Neuronal stem cell (in vitro differentiated cells): ENCODE measurements at regions not wholly inside any gene's neighbourhood (a gene's known extent, or its start where the extent isn't known, plus 50 kb on each side); places are given as distances from the start of the nearest gene placed in this dataset.
A peak's percentile ranks its signal among the peaks of the same experiment; 100 is the strongest.

Source experiments
- DNase-seq: peaks from one replicate; pipeline ENCODE4 v3.0.0-alpha.2; 2013; ENCODE audit warnings: low spot score
- H2AFZ ChIP-seq: one replicate; pipeline ENCODE4 v1.6.1; 2013; ENCODE audit warnings: mild to moderate bottlenecking, low read length, inconsistent platforms
- H2AK5ac ChIP-seq: 2 replicates; pipeline ENCODE4 v1.6.1; 2013; ENCODE audit warnings: low read depth, mild to moderate bottlenecking, inconsistent platforms, low read length, moderate library complexity, mixed read lengths
- H2BK120ac ChIP-seq: 2 replicates; pipeline ENCODE4 v1.6.1; 2013; ENCODE audit warnings: low read depth, mild to moderate bottlenecking, inconsistent platforms, low read length, moderate library complexity, mixed read lengths
- H2BK12ac ChIP-seq: one replicate; pipeline ENCODE4 v1.6.1; 2013; ENCODE audit warnings: low read length, inconsistent platforms
- H2BK15ac ChIP-seq: 2 replicates; pipeline ENCODE4 v1.6.1; 2013; ENCODE audit warnings: mild to moderate bottlenecking, low read length, inconsistent platforms, mixed read lengths
- H2BK5ac ChIP-seq: one replicate; pipeline ENCODE4 v1.6.1; 2013; ENCODE audit warnings: inconsistent platforms, mild to moderate bottlenecking, low read length, moderate library complexity
- H3K14ac ChIP-seq: one replicate; pipeline ENCODE4 v1.6.1; 2013; ENCODE audit warnings: low read length, inconsistent platforms
- H3K18ac ChIP-seq: 2 replicates; pipeline ENCODE4 v1.6.1; 2013; ENCODE audit warnings: low read length, inconsistent platforms
- H3K23ac ChIP-seq: 2 replicates; pipeline ENCODE4 v1.6.1; 2013; ENCODE audit warnings: low read depth, mild to moderate bottlenecking, mixed read lengths, low read length, inconsistent platforms; ENCODE audit not compliant: poor library complexity
- H3K27ac ChIP-seq: replicated peaks from 3 replicates; pipeline ENCODE4 v1.5.1; 2013; ENCODE audit warnings: low read length, inconsistent platforms
- H3K27me3 ChIP-seq, 3 experiments: 2 replicates each; pipeline ENCODE4 v1.6.1; 2013; ENCODE audit warnings: low read length in 3 of 3, mild to moderate bottlenecking in 2 of 3, inconsistent platforms in 1 of 3, low read depth in 1 of 3, mixed read lengths in 1 of 3, moderate library complexity in 1 of 3; ENCODE audit not compliant: control insufficient read depth in 3 of 3, insufficient read depth in 3 of 3
- H3K36me3 ChIP-seq, 2 donors: replicated peaks in 1 of 2; 2 replicates each; pipeline ENCODE4 v1.6.1; 2013; ENCODE audit warnings: low read length in 2 of 2; ENCODE audit not compliant: control insufficient read depth in 2 of 2, insufficient read depth in 2 of 2
- H3K4ac ChIP-seq: 2 replicates; pipeline ENCODE4 v1.6.1; 2013; ENCODE audit warnings: inconsistent platforms, mild to moderate bottlenecking, low read length, moderate library complexity
- H3K4me1 ChIP-seq, 2 donors: 1 replicate in 1 of 2; 2 replicates in 1 of 2; pipeline ENCODE4 v1.6.1; 2013; ENCODE audit warnings: low read length in 2 of 2, low read depth in 1 of 2; ENCODE audit not compliant: control insufficient read depth in 2 of 2, insufficient read depth in 1 of 2
- H3K4me2 ChIP-seq: one replicate; pipeline ENCODE4 v1.6.1; 2013; ENCODE audit warnings: mild to moderate bottlenecking, low read length, inconsistent platforms; ENCODE audit not compliant: insufficient read depth, poor library complexity, severe bottlenecking
- H3K4me3 ChIP-seq, 2 donors: 2 replicates each; pipeline ENCODE4 v1.5.1; 2013; ENCODE audit warnings: low read length in 2 of 2, mild to moderate bottlenecking in 2 of 2, inconsistent platforms in 1 of 2, moderate library complexity in 1 of 2
- H3K79me1 ChIP-seq: one replicate; pipeline ENCODE4 v1.6.1; 2013; ENCODE audit warnings: low read depth, mild to moderate bottlenecking, inconsistent platforms, low read length, moderate library complexity
- H3K9ac ChIP-seq: one replicate; pipeline ENCODE4 v1.6.1; 2013; ENCODE audit warnings: mild to moderate bottlenecking, low read depth, low read length, inconsistent platforms; ENCODE audit not compliant: poor library complexity
- H3K9me3 ChIP-seq, 2 donors: replicated peaks in 1 of 2; 2 replicates each; pipeline versions ENCODE3 to v1.6.1; 2013; ENCODE audit warnings: low read length in 2 of 2, mild to moderate bottlenecking in 2 of 2, inconsistent platforms in 1 of 2, low read depth in 1 of 2, mixed read lengths in 1 of 2, moderate library complexity in 1 of 2; ENCODE audit not compliant: control insufficient read depth in 2 of 2, insufficient read depth in 1 of 2
- H4K8ac ChIP-seq: one replicate; pipeline ENCODE4 v1.6.1; 2013; ENCODE audit warnings: low read depth, mild to moderate bottlenecking, inconsistent platforms, low read length, moderate library complexity
- H4K91ac ChIP-seq: one replicate; pipeline ENCODE4 v1.6.1; 2013; ENCODE audit warnings: low read length, low read depth, mild to moderate bottlenecking, inconsistent platforms; ENCODE audit not compliant: poor library complexity
- whole genome bisulfite sequencing, 2 donors: extraction: QIAGEN DNeasy Blood & Tissue Kit; methylation state at CpG; one replicate each; pipeline ENCODE4 v1.1.7; 2013; ENCODE audit warnings: missing lambda C conversion rate in 2 of 2, mixed read lengths in 1 of 2; ENCODE audit not compliant: insufficient read length in 2 of 2, insufficient replicate concordance in 1 of 2; ENCODE audit errors: extremely low coverage in 2 of 2; 5-methylcytosine and 5-hydroxymethylcytosine counted together

DNA sequence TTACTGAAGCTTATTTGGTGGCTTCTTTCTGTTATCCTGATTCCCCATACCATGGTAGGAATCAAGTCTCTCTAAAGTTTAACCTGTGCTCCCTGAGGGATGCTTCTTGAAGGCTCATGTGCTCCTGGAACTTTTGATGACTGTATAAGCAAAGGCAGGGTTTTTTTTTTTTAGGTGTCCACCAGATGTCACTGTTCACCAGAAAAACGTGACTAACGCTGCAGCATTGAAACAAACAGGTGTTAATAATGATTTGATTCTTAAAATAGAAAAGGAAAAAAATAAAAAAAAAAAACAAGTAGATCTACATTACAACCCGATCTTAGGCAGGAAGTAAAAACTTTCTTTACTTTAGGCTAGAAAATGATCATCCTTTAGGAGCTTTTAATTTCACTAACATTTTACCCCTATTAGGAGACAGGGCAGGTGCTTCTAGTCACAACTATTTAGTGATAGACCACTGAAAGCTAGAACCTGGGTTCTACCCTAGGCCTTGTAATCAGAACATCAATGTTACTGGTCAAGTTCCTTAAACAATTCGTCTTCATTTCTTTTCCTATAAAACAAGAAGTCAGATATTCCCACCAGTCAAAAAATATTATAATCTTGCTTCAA is 223.0 kb downstream of the PLA2G4A start:
- Histone ChIP-seq H2BK120ac (no peak overlapping the region), H2AK5ac (no peak overlapping the region), H3K9ac (no peak overlapping the region), H3K18ac (no peak overlapping the region), H3K79me1 (no peaks in the 10 kb centered on the region), H3K4me3 (no peak overlapping the region), H3K23ac (no peak overlapping the region), H3K4ac (no peak overlapping the region), H3K27ac (no peak overlapping the region), H3K4me2 (no peak overlapping the region), H4K8ac (no peak overlapping the region), H3K36me3 (no peaks in the 10 kb centered on the region), H3K9me3 (no peaks in the 10 kb centered on the region), H3K14ac (no peak overlapping the region), H2BK5ac (no peak overlapping the region), H4K91ac (no peak overlapping the region), H2BK15ac (no peak overlapping the region), H3K27me3 (no peaks in the 10 kb centered on the region), H2BK12ac (no peak overlapping the region), H3K4me1 (peaks cover 0 to 2% of the 10 kb centered on the region in 2 donors), H2AFZ (no peak overlapping the region)
- peak; percentile 42 for DNase-seq
- WGBS, 2 donors, result no CpG with 5 or more reads among the region's 4 CpGs

- Histone ChIP-seq H3K18ac (no peak overlapping the region), H2BK5ac (no peak overlapping the region), H3K14ac (no peak overlapping the region), H3K4me1 (no peaks in the 10 kb centered on the region), H3K4me2 (no peak overlapping the region), H3K36me3 (no peaks in the 10 kb centered on the region), H2AK5ac (no peak overlapping the region), H2BK12ac (no peak overlapping the region), H2BK15ac (no peak overlapping the region), H3K27me3 (no peaks in the 10 kb centered on the region), H3K4ac (no peak overlapping the region), H4K91ac (no peak overlapping the region), H3K79me1 (no peaks in the 10 kb centered on the region), H3K23ac (no peak overlapping the region), H3K27ac (no peak overlapping the region), H3K4me3 (no peak overlapping the region), H3K9ac (no peak overlapping the region), H2AFZ (no peak overlapping the region), H4K8ac (no peak overlapping the region), H2BK120ac (no peak overlapping the region), H3K9me3 (no peaks in the 10 kb centered on the region)
- WGBS, 2 donors, result no CpG with 5 or more reads among the region's 4 CpGs
- DNase-seq, result no peak
These were observed 225.1 kb downstream of the PLA2G4A start for GRCh38 chr1:187053876-187054275.

- H3K23ac ChIP-seq, result no peak overlapping the region
- H3K4ac ChIP-seq, result no peak overlapping the region
- H3K36me3 ChIP-seq, result no peaks in the 10 kb centered on the region
- no peak overlapping the region for H2BK5ac ChIP-seq
- WGBS, 2 donors, result no CpG with 5 or more reads among the region's 3 CpGs
- no peak overlapping the region for H3K27ac ChIP-seq
- H3K4me1 ChIP-seq, result no peaks in the 10 kb centered on the region
- no peak overlapping the region for H3K18ac ChIP-seq
- no peak overlapping the region for H4K91ac ChIP-seq
- no peak overlapping the region for H2AK5ac ChIP-seq
- no peaks in the 10 kb centered on the region for H3K79me1 ChIP-seq
- no peak overlapping the region for H3K4me3 ChIP-seq
- H2BK12ac ChIP-seq, result no peak overlapping the region
- H3K9ac ChIP-seq, result no peak overlapping the region
- no peak overlapping the region for H2BK120ac ChIP-seq
- H2AFZ ChIP-seq, result no peak overlapping the region
- H3K27me3 ChIP-seq, result no peaks in the 10 kb centered on the region
- H3K14ac ChIP-seq, result no peak overlapping the region
- H2BK15ac ChIP-seq, result no peak overlapping the region
- no peaks in the 10 kb centered on the region for H3K9me3 ChIP-seq
- no peak overlapping the region for H4K8ac ChIP-seq
- DNase-seq, result no peak
- H3K4me2 ChIP-seq, result no peak overlapping the region
These were observed 226.4 kb downstream of the PLA2G4A start for GRCh38 chr1:187054862-187055757.

- Histone ChIP-seq H3K14ac (no peak overlapping the region), H2AK5ac (no peak overlapping the region), H3K18ac (no peak overlapping the region), H3K9ac (no peak overlapping the region), H3K4me2 (no peak overlapping the region), H4K8ac (no peak overlapping the region), H2BK120ac (no peak overlapping the region), H2AFZ (no peak overlapping the region), H3K4me1 (no peaks in the 10 kb centered on the region), H3K9me3 (no peaks in the 10 kb centered on the region), H3K27me3 (no peaks in the 10 kb centered on the region), H3K4ac (no peak overlapping the region), H3K27ac (no peak overlapping the region), H3K79me1 (no peaks in the 10 kb centered on the region), H2BK5ac (no peak overlapping the region), H3K23ac (no peak overlapping the region), H2BK15ac (no peak overlapping the region), H3K36me3 (no peaks in the 10 kb centered on the region), H3K4me3 (no peak overlapping the region), H4K91ac (no peak overlapping the region), H2BK12ac (no peak overlapping the region)
- DNase-seq, result no peak
- WGBS, 2 donors, result no CpG with 5 or more reads among the region's 2 CpGs
These were observed 234.5 kb downstream of the PLA2G4A start for GRCh38 chr1:187063271-187063670.
